ENCODE measurements at regions not wholly inside any gene's neighbourhood (a gene's known extent, or its start where the extent isn't known, plus 50 kb on each side); places are given as distances from the start of the nearest gene placed in this dataset.

DNA sequence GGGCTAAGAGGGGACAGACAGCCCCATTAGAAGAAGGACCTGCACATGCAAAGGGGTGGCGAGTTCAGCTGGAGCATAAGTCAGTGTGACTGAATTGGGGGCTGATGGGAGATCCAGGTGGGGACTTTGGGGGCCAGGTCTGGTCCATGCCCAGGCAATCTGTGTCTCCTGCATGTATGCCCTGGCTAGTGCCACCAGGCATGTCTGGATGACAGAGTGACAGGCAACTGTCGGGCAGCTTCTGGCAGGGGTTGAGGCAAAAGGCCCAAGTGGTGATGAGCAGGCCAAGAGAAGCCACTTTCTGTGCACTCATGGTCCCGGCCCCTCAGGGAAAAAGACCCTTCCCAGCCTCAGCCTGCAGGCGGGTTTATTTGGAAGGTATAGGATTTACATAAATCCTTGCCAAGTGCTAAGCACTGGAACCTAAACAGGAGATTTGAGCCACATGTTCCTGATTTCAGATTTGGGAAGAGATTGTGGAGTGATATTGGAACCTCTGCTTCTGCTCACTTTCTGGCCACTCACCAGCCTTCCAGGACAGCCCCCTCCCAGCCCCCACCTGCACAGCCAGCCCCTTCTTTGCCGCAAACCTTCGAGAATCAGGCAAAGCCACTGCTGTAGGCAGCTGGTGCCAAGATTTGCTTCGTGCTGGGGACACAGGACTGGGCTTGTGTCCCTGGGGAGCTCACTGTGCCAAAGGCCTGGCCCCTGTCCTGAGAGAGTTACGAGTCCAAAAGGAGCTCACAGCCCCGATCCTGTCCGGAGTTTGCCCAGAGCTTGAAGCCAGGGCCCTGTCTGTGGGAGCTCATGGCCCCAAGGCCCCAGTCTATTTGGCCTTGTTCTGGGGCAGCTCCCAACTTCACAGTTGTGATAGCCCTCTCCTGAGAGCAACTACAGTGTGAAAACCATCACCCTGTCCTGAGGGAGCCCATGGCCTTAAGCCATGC is 232.5 kb upstream of the RTL1 start:
- intact Hi-C loops (cut with DNase I), result no loop called here

DNA sequence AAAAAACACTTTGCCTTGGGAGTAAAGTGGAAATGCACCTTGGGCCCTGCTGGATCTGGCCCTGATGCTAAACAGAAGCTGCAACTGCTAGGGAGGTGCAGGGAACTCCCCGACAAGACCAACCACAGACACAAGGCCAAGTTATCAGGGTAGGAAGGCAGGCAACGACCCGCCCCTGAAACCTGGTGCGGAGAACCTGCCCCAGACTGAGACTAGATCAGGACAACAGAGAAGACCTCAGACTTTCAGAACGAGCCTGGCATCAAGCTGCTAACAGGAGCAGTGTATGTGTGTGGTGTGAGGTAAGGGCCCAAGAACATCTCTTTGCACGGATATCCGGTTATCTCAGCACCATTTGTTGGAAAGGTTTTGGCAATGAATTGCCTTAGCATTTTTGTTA is 233.7 kb upstream of the RTL1 start:
- H3K36me3 ChIP-seq, result no peaks in the 10 kb centered on the region
- H3K27ac ChIP-seq, result no peak overlapping the region
- intact Hi-C loops (cut with DNase I), result no loop called here
- peaks cover 0 to 29% (median 12%) of the 10 kb centered on the region in 11 donors for H3K9me3 ChIP-seq
- H3K27me3 ChIP-seq, result peaks cover 0 to 27% (median 16%) of the 10 kb centered on the region in 7 donors
- 87 to 91% methylated on average over 7 of the region's 7 CpGs for WGBS, 2 donors
- ATAC-seq (no peak), DNase-seq (no peak)
- no peaks in the 10 kb centered on the region for H3K4me1 ChIP-seq
- H3K4me3 ChIP-seq, result no peak overlapping the region
- TF ChIP-seq, protein P1, sequence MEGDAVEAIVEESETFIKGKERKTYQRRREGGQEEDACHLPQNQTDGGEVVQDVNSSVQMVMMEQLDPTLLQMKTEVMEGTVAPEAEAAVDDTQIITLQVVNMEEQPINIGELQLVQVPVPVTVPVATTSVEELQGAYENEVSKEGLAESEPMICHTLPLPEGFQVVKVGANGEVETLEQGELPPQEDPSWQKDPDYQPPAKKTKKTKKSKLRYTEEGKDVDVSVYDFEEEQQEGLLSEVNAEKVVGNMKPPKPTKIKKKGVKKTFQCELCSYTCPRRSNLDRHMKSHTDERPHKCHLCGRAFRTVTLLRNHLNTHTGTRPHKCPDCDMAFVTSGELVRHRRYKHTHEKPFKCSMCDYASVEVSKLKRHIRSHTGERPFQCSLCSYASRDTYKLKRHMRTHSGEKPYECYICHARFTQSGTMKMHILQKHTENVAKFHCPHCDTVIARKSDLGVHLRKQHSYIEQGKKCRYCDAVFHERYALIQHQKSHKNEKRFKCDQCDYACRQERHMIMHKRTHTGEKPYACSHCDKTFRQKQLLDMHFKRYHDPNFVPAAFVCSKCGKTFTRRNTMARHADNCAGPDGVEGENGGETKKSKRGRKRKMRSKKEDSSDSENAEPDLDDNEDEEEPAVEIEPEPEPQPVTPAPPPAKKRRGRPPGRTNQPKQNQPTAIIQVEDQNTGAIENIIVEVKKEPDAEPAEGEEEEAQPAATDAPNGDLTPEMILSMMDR (IDR thresholded peaks at IDR 0.05), result no peak

More for the DNA sequence above, 232.5 kb upstream of the RTL1 start:
- H3K27me3 ChIP-seq, result peaks cover 0 to 39% (median 24%) of the 10 kb centered on the region in 7 donors
- peaks cover 0 to 17% (median 4%) of the 10 kb centered on the region in 11 donors for H3K9me3 ChIP-seq
- TF ChIP-seq, protein P1 (IDR thresholded peaks at IDR 0.05), result no peak
- no peaks in the 10 kb centered on the region for H3K36me3 ChIP-seq
- no peak overlapping the region for H3K4me3 ChIP-seq
- no peak for ATAC-seq
- no peaks in the 10 kb centered on the region for H3K4me1 ChIP-seq
- WGBS, 2 donors, result 73 to 78% methylated on average over 10 of the region's 10 CpGs
- no peak overlapping the region for H3K27ac ChIP-seq
- DNase-seq, result no peak

DNA sequence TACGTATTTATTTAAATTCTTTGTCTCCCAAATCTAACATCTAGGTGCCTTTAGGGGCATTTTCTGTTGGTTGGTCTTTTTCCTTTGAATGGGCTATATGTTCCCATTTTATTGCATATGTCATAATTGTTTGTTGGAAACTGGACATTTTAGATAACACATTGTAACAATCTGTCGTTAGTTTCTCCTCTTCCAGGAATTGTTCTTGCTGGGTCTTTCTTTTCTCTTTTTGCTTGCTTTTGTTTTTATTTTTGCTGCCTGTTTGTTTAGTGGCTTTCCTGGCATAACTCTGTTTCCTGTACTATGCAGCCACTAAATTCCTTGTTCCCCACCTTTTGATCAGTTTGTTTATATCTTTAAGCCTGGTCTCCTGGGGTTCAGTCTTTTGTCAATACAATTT is 244.3 kb upstream of the RTL1 start:
- no peak for ATAC-seq
- WGBS, 2 donors, result 74 to 79% methylated on average over 2 of the region's 2 CpGs
- H3K4me1 ChIP-seq, result no peaks in the 10 kb centered on the region
- H3K27me3 ChIP-seq, result peaks cover 0 to 20% (median 12%) of the 10 kb centered on the region in 7 donors
- no peak overlapping the region for H3K27ac ChIP-seq
- no peaks in the 10 kb centered on the region for H3K36me3 ChIP-seq
- H3K4me3 ChIP-seq, result no peak overlapping the region
- TF ChIP-seq, protein P1 (IDR thresholded peaks at IDR 0.05), result no peak
- intact Hi-C loops (cut with DNase I), result loop anchor here in 1 of 10 donors (1.0 kb wide), 1 partner anchor 25 kb away; no protein-coding TSS in a partner anchor
- no peak for DNase-seq
- peaks cover 0 to 45% (median 19%) of the 10 kb centered on the region in 11 donors for H3K9me3 ChIP-seq

DNA sequence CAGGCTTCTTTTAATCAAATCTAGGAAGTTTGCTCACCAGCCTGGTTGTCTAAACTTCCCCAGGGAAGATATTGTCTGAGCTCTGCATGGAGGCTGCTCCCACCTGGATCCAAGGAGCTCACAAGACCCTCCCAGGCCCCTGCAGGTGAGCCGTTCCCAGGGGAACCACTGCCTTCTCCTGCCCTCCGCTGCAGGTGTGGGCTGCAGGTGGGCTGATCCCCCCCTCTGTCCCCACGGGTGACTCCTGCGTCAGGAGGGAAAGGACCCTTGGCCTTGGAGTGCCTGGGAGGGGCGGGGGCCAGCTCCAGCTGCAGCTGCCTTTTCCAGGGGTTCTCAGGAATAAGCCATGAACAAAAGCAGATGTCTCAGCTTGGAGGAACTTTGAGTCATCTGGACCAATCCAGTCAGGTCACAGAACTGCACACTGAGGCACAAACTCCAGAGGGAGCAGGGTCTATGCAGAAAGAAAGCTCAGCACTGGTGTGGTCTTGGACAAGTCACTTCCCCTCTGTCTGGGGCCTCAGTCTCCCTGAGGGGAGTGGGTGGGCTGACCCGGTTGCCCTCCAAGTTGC is 246.6 kb upstream of the RTL1 start:
- no peaks in the 10 kb centered on the region for H3K36me3 ChIP-seq
- H3K4me3 ChIP-seq, result no peak overlapping the region
- WGBS, 2 donors, result 54 to 65% methylated on average over 6 of the region's 6 CpGs
- TF ChIP-seq, protein P1 (IDR thresholded peaks at IDR 0.05), result no peak
- peaks cover 0 to 35% (median 23%) of the 10 kb centered on the region in 7 donors for H3K27me3 ChIP-seq
- ATAC-seq, result no peak
- H3K9me3 ChIP-seq, result peaks cover 0 to 36% (median 19%) of the 10 kb centered on the region in 11 donors
- H3K4me1 ChIP-seq, result no peaks in the 10 kb centered on the region
- H3K27ac ChIP-seq, result no peak overlapping the region
- no peak for DNase-seq
- intact Hi-C loops (cut with DNase I), result no loop called here
